ENCODE measurements at regions not wholly inside any gene's neighbourhood (a gene's known extent, or its start where the extent isn't known, plus 50 kb on each side); places are given as distances from the start of the nearest gene placed in this dataset.
A peak's percentile ranks its signal among the peaks of the same experiment; 100 is the strongest.
"Not testable (repeated sequence)": the region's sequence is repeated elsewhere in the genome, so short reads cannot be mapped to it uniquely, and the experiment has no call there.

- DNase-seq (ENCODE audit: low read depth, low spot score) = no peak
These were observed 667.4 kb downstream of the ROBO2 start for GRCh38 chr3:77707281-77707680.

GRCh38 chr3:77709155-77709554, 669.3 kb downstream of the ROBO2 start:
- DNase-seq (ENCODE audit: low read depth, low spot score) = no peak

GRCh38 chr3:77718311-77718710, 678.4 kb downstream of the ROBO2 start:
- DNase-seq (ENCODE audit: low read depth, low spot score) = peak; percentile 46

- no peak for DNase-seq (ENCODE audit: low read depth, low spot score)
These were observed 680.6 kb downstream of the ROBO2 start for GRCh38 chr3:77720460-77720971.

GRCh38 chr3:77726517-77726916, 686.6 kb downstream of the ROBO2 start:
- DNase-seq (ENCODE audit: low read depth, low spot score) = no peak

GRCh38 chr3:77746048-77746447, 706.1 kb downstream of the ROBO2 start:
- no peak for DNase-seq (ENCODE audit: low read depth, low spot score)

- no peak for DNase-seq (ENCODE audit: low read depth, low spot score)
These were observed 707.0 kb downstream of the ROBO2 start for GRCh38 chr3:77746892-77747291.

- DNase-seq (ENCODE audit: low read depth, low spot score) = not testable (repeated sequence)
These were observed 716.6 kb downstream of the ROBO2 start for GRCh38 chr3:77756397-77756975.

- DNase-seq (ENCODE audit: low read depth, low spot score) = no peak
These were observed 732.6 kb downstream of the ROBO2 start for GRCh38 chr3:77772459-77772858.

- DNase-seq (ENCODE audit: low read depth, low spot score) = no peak
These were observed 733.2 kb downstream of the ROBO2 start for GRCh38 chr3:77773084-77773483.

- no peak for DNase-seq (ENCODE audit: low read depth, low spot score)
These were observed 740.5 kb downstream of the ROBO2 start for GRCh38 chr3:77780278-77780996.

- no peak for DNase-seq (ENCODE audit: low read depth, low spot score)
These were observed 746.3 kb downstream of the ROBO2 start for GRCh38 chr3:77786216-77786615.

- DNase-seq (ENCODE audit: low read depth, low spot score) = peak; percentile 80
These were observed 755.1 kb downstream of the ROBO2 start for GRCh38 chr3:77795013-77795412.

- DNase-seq (ENCODE audit: low read depth, low spot score) = no peak
These were observed 759.4 kb downstream of the ROBO2 start for GRCh38 chr3:77799278-77799677.

GRCh38 chr3:77800893-77801292, 761.0 kb downstream of the ROBO2 start:
- DNase-seq (ENCODE audit: low read depth, low spot score) = no peak

- DNase-seq (ENCODE audit: low read depth, low spot score) = no peak
These were observed 767.4 kb downstream of the ROBO2 start for GRCh38 chr3:77807312-77807711.

- DNase-seq (ENCODE audit: low read depth, low spot score) = no peak
These were observed 774.9 kb downstream of the ROBO2 start for GRCh38 chr3:77814845-77815244.

GRCh38 chr3:77815467-77815866, 775.6 kb downstream of the ROBO2 start:
- peak; percentile 31 for DNase-seq (ENCODE audit: low read depth, low spot score)

GRCh38 chr3:77816366-77816765, 776.5 kb downstream of the ROBO2 start:
- DNase-seq (ENCODE audit: low read depth, low spot score) = no peak

- DNase-seq (ENCODE audit: low read depth, low spot score) = peak; percentile 57
These were observed 785.3 kb downstream of the ROBO2 start for GRCh38 chr3:77825001-77825827.

GRCh38 chr3:77835921-77836320, 796.0 kb downstream of the ROBO2 start:
- no peak for DNase-seq (ENCODE audit: low read depth, low spot score)

- DNase-seq (ENCODE audit: low read depth, low spot score) = no peak
These were observed 797.6 kb downstream of the ROBO2 start for GRCh38 chr3:77837456-77838025.
